G401 (cell line): ENCODE measurements at regions not wholly inside any gene's neighbourhood (a gene's known extent, or its start where the extent isn't known, plus 50 kb on each side); places are given as distances from the start of the nearest gene placed in this dataset.
"Not testable (repeated sequence)": the region's sequence is repeated elsewhere in the genome, so short reads cannot be mapped to it uniquely, and the experiment has no call there.

Experiments
- DNase-seq: peaks from one replicate; pipeline ENCODE4 v3.0.0-alpha.2; 2015; ENCODE audit warnings: low spot score
- in situ Hi-C: cut with HindIII; loops from 2 replicates; pipeline ENCODE4 v1.10.0; 2016; ENCODE audit warnings: low sequenced_read_pairs, mixed read lengths

GRCh38 chr6:22153384-22154158, 143.3 kb downstream of the PRL start:
- DNase-seq, result no peak
- in situ Hi-C loops, result no loop called here

DNA sequence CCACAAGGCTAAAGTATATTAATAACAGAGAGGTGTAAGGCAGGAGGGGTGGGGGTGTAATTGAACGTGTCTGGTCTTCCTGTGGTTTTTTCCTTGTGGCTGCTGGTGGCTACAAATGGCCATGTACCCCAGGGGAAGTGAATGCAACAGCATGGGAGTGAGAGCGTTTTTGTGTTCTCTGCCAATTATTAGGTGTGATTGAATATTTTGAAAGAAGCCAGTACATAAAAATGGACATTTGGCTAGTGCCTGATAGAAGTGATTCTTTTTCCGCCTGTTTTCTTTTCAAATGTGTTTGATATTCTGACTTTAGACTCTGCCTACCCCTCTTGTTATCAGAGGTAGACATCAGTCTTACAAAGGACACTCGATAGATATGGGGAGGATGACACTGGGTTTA, 141.3 kb downstream of the PRL start:
- no peak for DNase-seq
- in situ Hi-C loops, result no loop called here

- in situ Hi-C loops, result no loop called here
Measured at GRCh38 chr6:22157233-22157632, 139.6 kb downstream of the PRL start.

GRCh38 chr6:22164236-22164635, 132.6 kb downstream of the PRL start:
- in situ Hi-C loops, result no loop called here
- DNase-seq, result no peak

More at GRCh38 chr6:22157233-22157632, 139.6 kb downstream of the PRL start:
- DNase-seq, result no peak

GRCh38 chr6:22171006-22171405, 125.8 kb downstream of the PRL start:
- DNase-seq, in situ Hi-C loops: not testable (repeated sequence)

DNA sequence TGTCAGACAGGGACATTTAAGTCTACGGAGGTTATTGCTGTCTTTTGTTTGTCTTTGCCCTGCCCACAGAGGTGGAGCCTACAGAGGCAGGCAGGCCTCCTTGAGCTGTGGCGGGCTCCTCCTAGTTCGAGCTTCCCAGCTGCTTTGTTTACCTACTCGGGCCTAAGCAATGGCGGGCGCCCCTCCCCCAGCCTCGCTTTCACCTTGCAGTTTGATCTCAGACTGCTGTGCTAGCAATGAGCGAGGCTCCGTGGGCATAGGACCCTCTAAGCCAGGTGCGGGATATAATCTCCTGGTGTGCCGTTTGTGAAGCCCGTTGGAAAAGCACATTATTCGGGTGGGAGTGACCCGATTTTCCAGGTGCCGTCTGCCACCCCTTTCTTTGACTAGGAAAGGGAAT, 125.0 kb downstream of the PRL start:
- in situ Hi-C loops, DNase-seq: not testable (repeated sequence)

DNA sequence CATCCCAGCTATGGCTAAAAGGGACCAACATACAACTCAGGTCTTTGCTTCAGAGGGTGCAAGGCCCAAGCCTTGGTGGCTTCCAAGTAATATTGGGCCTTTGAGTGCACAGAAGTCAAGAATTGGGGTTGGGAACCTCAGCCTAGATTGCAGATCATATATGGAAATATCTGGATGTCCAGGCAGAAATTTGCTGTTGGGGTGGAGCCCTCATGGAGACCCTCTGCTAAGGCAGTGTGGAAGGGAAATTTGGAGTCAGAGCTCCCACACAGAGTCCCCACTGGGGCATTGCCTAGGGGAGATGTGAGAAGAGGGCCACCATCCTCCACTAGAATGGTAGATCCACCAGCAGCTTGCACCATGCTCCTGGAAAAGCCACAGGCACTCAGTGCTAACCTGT, 123.5 kb downstream of the PRL start:
- in situ Hi-C loops, result no loop called here
- no peak for DNase-seq

DNA sequence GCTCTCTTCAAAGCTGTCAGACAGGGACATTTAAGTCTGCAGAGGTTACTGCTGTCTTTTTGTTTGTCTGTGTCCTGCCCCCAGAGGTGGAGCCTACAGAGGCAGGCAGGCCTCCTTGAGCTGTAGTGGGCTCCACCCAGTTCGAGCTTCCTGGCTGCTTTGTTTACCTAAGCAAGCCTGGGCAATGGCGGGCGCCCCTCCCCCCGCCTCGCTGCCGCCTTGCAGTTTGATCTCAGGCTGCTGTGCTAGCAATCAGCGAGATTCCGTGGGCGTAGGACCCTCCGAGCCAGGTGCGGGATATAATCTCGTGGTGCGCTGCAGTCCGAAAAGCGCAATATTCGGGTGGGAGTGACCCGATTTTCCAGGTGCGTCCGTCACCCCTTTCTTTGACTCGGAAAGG, 116.6 kb downstream of the PRL start:
- in situ Hi-C loops, DNase-seq: not testable (repeated sequence)

- in situ Hi-C loops, result no loop called here
- no peak for DNase-seq
Measured at GRCh38 chr6:22184371-22184770, 112.5 kb downstream of the PRL start.

- no peak for DNase-seq
- in situ Hi-C loops, result no loop called here
Measured at GRCh38 chr6:22189946-22190345, 106.9 kb downstream of the PRL start.

DNA sequence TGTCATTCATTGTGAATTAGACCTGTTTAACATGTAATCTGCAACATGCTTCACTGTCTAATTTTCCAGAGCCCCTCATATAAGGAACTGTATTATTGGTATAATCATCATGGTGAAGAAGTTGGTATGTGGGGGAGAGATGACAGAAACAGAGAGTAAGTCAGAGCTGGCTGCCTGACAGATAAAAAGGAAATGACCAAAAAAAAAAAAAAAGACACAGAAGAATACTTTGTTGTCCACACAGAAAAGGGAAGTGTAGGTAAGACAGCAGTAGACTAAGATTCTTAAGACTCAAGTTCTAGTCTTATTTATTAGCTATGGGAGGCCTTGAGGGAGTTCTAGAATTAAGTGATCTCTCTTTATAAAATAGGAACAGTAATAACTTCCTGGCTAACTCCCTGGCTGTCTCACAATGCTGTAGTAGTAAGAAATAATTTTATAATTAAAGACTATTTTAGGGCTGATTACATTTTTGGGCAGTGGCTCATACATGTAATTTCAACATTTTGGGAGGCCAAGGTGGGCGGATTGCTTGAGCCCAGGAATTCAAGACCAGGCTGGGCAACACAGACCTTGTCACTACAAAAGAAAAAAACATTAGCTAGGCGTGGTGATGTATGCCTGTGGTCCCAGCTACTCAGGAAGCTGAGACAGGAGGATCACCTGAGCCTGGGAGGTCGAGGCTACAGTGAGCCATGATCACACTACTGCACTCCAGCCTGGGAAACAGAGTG, 102.5 kb downstream of the PRL start:
- no peak for DNase-seq
- in situ Hi-C loops, result no loop called here

- DNase-seq, result no peak
- in situ Hi-C loops, result no loop called here
Measured at GRCh38 chr6:22199771-22200170, 97.1 kb downstream of the PRL start.

DNA sequence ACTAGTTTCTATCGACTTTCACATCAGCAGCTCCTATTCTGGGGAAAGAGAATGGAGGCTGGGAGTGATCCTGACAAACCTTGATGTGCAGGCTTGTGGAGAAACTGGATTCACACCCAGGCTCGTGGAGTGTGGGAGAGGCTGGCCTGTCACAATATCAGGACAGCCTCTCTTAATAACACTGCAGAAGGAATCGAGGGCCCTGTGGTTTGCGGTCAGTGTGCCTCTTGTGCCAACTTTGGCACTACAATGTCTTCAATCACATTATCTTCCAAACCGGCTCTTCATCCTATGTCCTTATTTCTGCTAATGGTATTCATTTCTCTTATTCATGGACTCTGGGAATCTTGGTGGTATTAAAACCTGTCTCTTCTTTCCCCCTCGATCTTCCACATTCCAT, 92.7 kb downstream of the PRL start:
- in situ Hi-C loops, result no loop called here
- no peak for DNase-seq

- in situ Hi-C loops, result no loop called here
- DNase-seq, result no peak
Measured at GRCh38 chr6:22205266-22205665, 91.6 kb downstream of the PRL start.

GRCh38 chr6:22206106-22206505, 90.7 kb downstream of the PRL start:
- in situ Hi-C loops, result no loop called here
- DNase-seq, result no peak

DNA sequence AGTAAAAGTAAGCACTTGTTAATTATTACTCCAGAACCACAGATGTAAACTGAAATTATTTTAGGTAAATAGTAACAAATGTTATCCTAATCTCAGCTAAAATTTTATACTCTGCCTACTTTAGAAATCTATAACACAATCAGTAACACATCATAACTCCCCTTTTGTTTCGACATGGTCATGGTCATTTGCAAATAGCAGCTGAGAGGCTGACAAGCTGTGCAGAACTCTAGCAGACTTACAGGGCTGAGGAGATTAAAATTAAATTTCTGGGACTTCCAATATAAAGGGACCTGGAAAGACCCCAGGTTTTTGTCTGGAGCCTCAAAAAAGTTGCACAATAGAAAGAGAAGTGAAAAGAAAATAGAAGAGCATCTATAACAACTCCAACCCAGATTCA, 88.8 kb downstream of the PRL start:
- DNase-seq, result no peak
- in situ Hi-C loops, result no loop called here

- in situ Hi-C loops, result no loop called here
- DNase-seq, result no peak
Measured at GRCh38 chr6:22214314-22214713, 82.5 kb downstream of the PRL start.

- in situ Hi-C loops, DNase-seq: not testable (repeated sequence)
Measured at GRCh38 chr6:22215474-22215873, 81.4 kb downstream of the PRL start.

- DNase-seq, result no peak
- in situ Hi-C loops, result no loop called here
Measured at GRCh38 chr6:22218410-22218809, 78.4 kb downstream of the PRL start.

DNA sequence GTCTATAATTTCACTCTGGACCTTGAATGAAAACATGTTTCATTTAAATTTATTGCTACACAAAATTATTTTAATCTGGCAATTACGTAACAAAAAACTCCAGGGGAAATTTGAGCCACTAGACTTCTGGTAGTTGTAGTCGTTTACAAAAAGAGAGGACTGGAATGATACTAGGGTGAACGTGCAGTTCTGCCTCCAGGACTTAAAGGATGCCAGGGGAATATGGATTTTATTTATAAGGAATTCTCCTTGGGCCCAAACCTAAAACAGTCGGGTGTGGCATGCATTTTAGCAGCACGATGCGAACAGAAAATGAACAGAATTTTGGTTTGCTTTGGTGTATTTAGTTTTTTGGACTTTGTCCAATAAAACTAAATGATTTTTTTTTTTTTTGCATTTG, 76.9 kb downstream of the PRL start:
- in situ Hi-C loops, result no loop called here
- DNase-seq, result no peak

GRCh38 chr6:22221211-22221610, 75.6 kb downstream of the PRL start:
- in situ Hi-C loops, result no loop called here
- DNase-seq, result no peak
